HCT116 (cell line): ENCODE measurements at regions not wholly inside any gene's neighbourhood (a gene's known extent, or its start where the extent isn't known, plus 50 kb on each side); places are given as distances from the start of the nearest gene placed in this dataset.
"Not testable (repeated sequence)": the region's sequence is repeated elsewhere in the genome, so short reads cannot be mapped to it uniquely, and the experiment has no call there.

Experiments used
- ATAC-seq: fragments of 200-7000 bp; cut with Tn5 transposase; 2 replicates; pipeline ENCODE4 v1.9.1; 2020; ENCODE audit warnings: mild to moderate bottlenecking, moderate library complexity
- BruUV-seq: library from RNA; stranded (reverse); fragments of 400-500 nt; replicated peaks from 2 replicates; lab custom pipeline; 2021; lab: Mats Ljungman, UMichigan
- CTCF ChIA-PET: fragments of 300-600 bp; sonication (Branson Sonifier 250); formaldehyde crosslinking; loops from one replicate; lab custom pipeline; 2021; ENCODE audit warnings: antibody characterized with exemption; lab: Charles Lee
- POLR2A ChIA-PET: fragments of 300-600, 350-600 bp; sonication (Branson Sonifier 250); formaldehyde crosslinking; loops from one replicate; lab custom pipeline; 2021; ENCODE audit warnings: antibody characterized with exemption; lab: Charles Lee
- RAD21 ChIA-PET, 2 experiments: fragments of 300-600 bp; sonication (Branson Sonifier 250); formaldehyde crosslinking; loops; one replicate each; lab custom pipeline; 2023; ENCODE audit warnings: low total read pairs in 2 of 2; ENCODE audit not compliant: uncharacterized antibody in 2 of 2, unreplicated experiment in 2 of 2, low non-redundant PET in 1 of 2; lab: Charles Lee
- DNase-seq: peaks from one replicate; pipeline ENCODE4 v3.0.0-alpha.2; 2010; ENCODE audit warnings: low read depth, low spot score
- H2AFZ ChIP-seq: fragments of 200-600 bp; shearing (Covaris generic), sonication (generic); 2 replicates; pipeline ENCODE4 v1.6.1; 2017; ENCODE audit warnings: low read depth, mixed run types, mixed read lengths, antibody characterized with exemption, low read length; ENCODE audit not compliant: poor library complexity, severe bottlenecking
- H3K27ac ChIP-seq: 2 replicates; pipeline ENCODE4 v1.5.1; 2012; ENCODE audit warnings: low read depth, low read length
- H3K27me3 ChIP-seq: fragments of 200-600 bp; sonication (generic); 2 replicates; pipeline ENCODE4 v1.6.1; 2016; ENCODE audit warnings: mixed run types, low read length, mixed read lengths; ENCODE audit not compliant: insufficient read depth
- H3K36me3 ChIP-seq, 2 experiments: fragments of 200-500 bp in 1 of 2; fragments of 200-600 bp in 1 of 2; sonication (Bioruptor generic) in 1 of 2; sonication (generic) in 1 of 2; 2 replicates each; pipeline versions ENCODE4 v1.5.1 to v1.6.1; 2014 to 2016; ENCODE audit warnings: low read length in 2 of 2, inconsistent platforms in 1 of 2, mixed read lengths in 1 of 2, mixed run types in 1 of 2; ENCODE audit not compliant: insufficient read depth in 2 of 2, control insufficient read depth in 1 of 2
- H3K4me1 ChIP-seq, 2 experiments: fragments of 200-600 bp in 1 of 2; sonication (generic) in 1 of 2; 2 replicates each; pipeline versions ENCODE4 v1.5.1 to v1.6.1; 2012 to 2017; ENCODE audit warnings: low read length in 2 of 2, inconsistent platforms in 1 of 2, mild to moderate bottlenecking in 1 of 2, mixed read lengths in 1 of 2, mixed run types in 1 of 2, moderate library complexity in 1 of 2; ENCODE audit not compliant: insufficient read depth in 2 of 2, control insufficient read depth in 1 of 2
- H3K4me2 ChIP-seq: fragments of 200-600 bp; sonication (generic); 2 replicates; pipeline ENCODE4 v1.6.1; 2017; ENCODE audit warnings: mixed run types, low read length, mixed read lengths
- H3K4me3 ChIP-seq, 2 experiments: fragments of 200-600 bp in 1 of 2; sonication (generic) in 1 of 2; replicated peaks in 1 of 2; 2 replicates each; pipeline ENCODE4 v1.5.1; 2011 to 2016; ENCODE audit warnings: low read length in 2 of 2, control low read depth in 1 of 2, low read depth in 1 of 2, mild to moderate bottlenecking in 1 of 2, mixed read lengths in 1 of 2, mixed run types in 1 of 2
- H3K79me2 ChIP-seq: fragments of 200-600 bp; sonication (generic); 2 replicates; pipeline ENCODE4 v1.6.1; 2017; ENCODE audit warnings: mild to moderate bottlenecking, mixed run types, low read length, moderate library complexity, mixed read lengths; ENCODE audit not compliant: insufficient read depth
- H3K9ac ChIP-seq: fragments of 200-600 bp; sonication (generic); 2 replicates; pipeline ENCODE4 v1.6.1; 2016; ENCODE audit warnings: low read length, mixed read lengths
- H3K9me2 ChIP-seq: fragments of 200-600 bp; sonication (generic), shearing (Covaris generic); 2 replicates; pipeline ENCODE4 v1.6.1; 2017; ENCODE audit warnings: mixed run types, mild to moderate bottlenecking, moderate library complexity; ENCODE audit not compliant: insufficient read depth
- H3K9me3 ChIP-seq, 2 experiments: fragments of 200-500 bp in 1 of 2; fragments of 200-600 bp in 1 of 2; sonication (Bioruptor generic) in 1 of 2; sonication (generic) in 1 of 2; 2 replicates each; pipeline ENCODE4 v1.6.1; 2014 to 2017; ENCODE audit warnings: low read length in 2 of 2, mixed read lengths in 2 of 2, inconsistent platforms in 1 of 2, low read depth in 1 of 2, mild to moderate bottlenecking in 1 of 2, mixed run types in 1 of 2, moderate library complexity in 1 of 2; ENCODE audit not compliant: control insufficient read depth in 1 of 2, insufficient read depth in 1 of 2
- H4K20me1 ChIP-seq: fragments of 200-600 bp; sonication (generic), shearing (Covaris generic); 2 replicates; pipeline ENCODE4 v1.6.1; 2017; ENCODE audit warnings: mixed run types, mild to moderate bottlenecking, moderate library complexity; ENCODE audit not compliant: insufficient read depth
- CBX3 ChIP-seq: IDR thresholded peaks from 2 replicates; pipeline ENCODE4 v1.6.1; 2012; ENCODE audit warnings: low read depth
- CEBPB ChIP-seq: IDR thresholded peaks from 2 replicates; pipeline ENCODE4 v1.6.1; 2012; ENCODE audit warnings: low read depth
- EZH2 ChIP-seq: fragments of 200-600 bp; sonication (generic); IDR thresholded peaks from 2 replicates; pipeline ENCODE4 v1.6.1; 2017; ENCODE audit warnings: antibody characterized with exemption, mixed run types
- EZH2phosphoT487 ChIP-seq: fragments of 200-600 bp; IDR thresholded peaks from 2 replicates; pipeline ENCODE4 v1.6.1; 2018; ENCODE audit warnings: antibody characterized with exemption, borderline replicate concordance
- JUND ChIP-seq: IDR thresholded peaks from 2 replicates; pipeline ENCODE4 v1.6.1; 2012
- RAD21 ChIP-seq: IDR thresholded peaks from 2 replicates; pipeline ENCODE4 v1.6.1; 2012; ENCODE audit warnings: low read depth, mild to moderate bottlenecking
- TCF7L2 ChIP-seq: IDR thresholded peaks from 2 replicates; pipeline ENCODE4 v1.7.0; 2011; ENCODE audit warnings: borderline replicate concordance, inconsistent platforms; ENCODE audit not compliant: insufficient read depth, insufficient read length; ENCODE audit errors: extremely low read depth
- intact Hi-C: fragments of 100-400 bp; cut with micrococcal nuclease; formaldehyde crosslinking; loops from 2 replicates; pipeline ENCODE4 v1.10.0; 2022
- TF ChIP-seq, protein P1 (sequence below): IDR thresholded peaks from 2 replicates; pipeline ENCODE4 v1.6.1; 2012
- TF ChIP-seq, protein P2 (sequence below): IDR thresholded peaks from 2 replicates; pipeline ENCODE4 v1.6.1; 2012
- TF ChIP-seq, protein P3 (sequence below): IDR thresholded peaks from 2 replicates; pipeline ENCODE4 v1.6.1; 2012; ENCODE audit warnings: low read depth

DNA sequence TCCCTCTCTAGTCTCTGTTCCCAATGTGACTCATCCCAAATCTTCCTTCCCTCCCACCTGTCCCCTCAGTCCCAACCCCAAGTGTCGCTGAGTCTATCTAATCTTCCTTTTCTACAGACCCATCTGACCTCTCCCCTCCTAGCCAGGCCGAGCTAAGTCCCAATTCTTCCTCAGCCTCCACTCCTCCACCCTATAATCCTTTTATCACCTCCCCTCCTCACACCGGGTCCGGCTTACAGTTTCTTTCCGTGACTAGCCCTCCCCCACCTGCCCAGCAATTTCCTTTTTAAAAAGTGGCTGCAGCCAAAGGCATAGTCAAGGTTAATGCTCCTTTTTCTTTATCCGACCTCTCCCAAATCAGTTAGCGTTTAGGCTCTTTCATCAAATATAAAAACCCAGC lies 541.0 kb upstream of the CRIM1 start:
- H4K20me1 ChIP-seq = not testable (repeated sequence)

DNA sequence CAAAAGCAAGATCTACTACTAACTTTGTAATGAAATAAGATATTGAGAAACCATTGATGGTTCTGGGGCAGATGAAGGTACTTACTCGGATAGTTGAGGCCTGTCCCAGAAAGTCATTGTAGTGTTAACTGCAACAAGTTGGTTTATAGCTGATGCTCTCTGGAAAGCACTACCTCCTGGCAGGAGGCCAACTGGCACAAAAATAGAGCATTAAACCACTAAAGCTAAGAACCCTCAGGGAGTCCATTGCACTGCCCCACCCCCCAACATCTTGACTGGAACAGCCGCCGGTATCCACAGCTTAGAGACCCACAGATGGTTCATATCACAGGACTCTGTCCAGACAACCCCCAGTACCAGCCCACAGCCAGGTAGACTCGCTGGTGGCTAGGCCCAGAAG lies 552.5 kb upstream of the CRIM1 start:
- no peaks in the 10 kb centered on the region for H3K4me1 ChIP-seq
- H3K27me3 ChIP-seq = no peaks in the 10 kb centered on the region
- ChIA-PET CTCF (no interaction called here), RAD21 (no interaction called here), POLR2A (no interaction called here)
- H3K36me3 ChIP-seq = no peaks in the 10 kb centered on the region
- H3K9ac ChIP-seq = no peak overlapping the region
- no peak overlapping the region for H3K4me2 ChIP-seq
- intact Hi-C loops = no loop called here
- H3K9me2 ChIP-seq = no peaks in the 10 kb centered on the region
- ATAC-seq = no peak
- H3K9me3 ChIP-seq = no peaks in the 10 kb centered on the region
- no peak for DNase-seq
- TF ChIP-seq TCF7L2 = no peak
- no peaks in the 10 kb centered on the region for H3K79me2 ChIP-seq
- H3K4me3 ChIP-seq = no peak overlapping the region
- H4K20me1 ChIP-seq = no peaks in the 10 kb centered on the region
- no TSS peak for BruUV-seq
- no peak overlapping the region for H3K27ac ChIP-seq
- H2AFZ ChIP-seq = no peak overlapping the region

More for the DNA sequence above, 541.0 kb upstream of the CRIM1 start:
- H3K4me1 ChIP-seq, H3K9me3 ChIP-seq, H3K4me2 ChIP-seq, RAD21 ChIA-PET, H3K27ac ChIP-seq, ATAC-seq, H3K79me2 ChIP-seq, DNase-seq, H3K36me3 ChIP-seq, H3K27me3 ChIP-seq, H2AFZ ChIP-seq, H3K4me3 ChIP-seq, POLR2A ChIA-PET, H3K9me2 ChIP-seq, CTCF ChIA-PET, intact Hi-C loops, H3K9ac ChIP-seq, BruUV-seq: not testable (repeated sequence)

DNA sequence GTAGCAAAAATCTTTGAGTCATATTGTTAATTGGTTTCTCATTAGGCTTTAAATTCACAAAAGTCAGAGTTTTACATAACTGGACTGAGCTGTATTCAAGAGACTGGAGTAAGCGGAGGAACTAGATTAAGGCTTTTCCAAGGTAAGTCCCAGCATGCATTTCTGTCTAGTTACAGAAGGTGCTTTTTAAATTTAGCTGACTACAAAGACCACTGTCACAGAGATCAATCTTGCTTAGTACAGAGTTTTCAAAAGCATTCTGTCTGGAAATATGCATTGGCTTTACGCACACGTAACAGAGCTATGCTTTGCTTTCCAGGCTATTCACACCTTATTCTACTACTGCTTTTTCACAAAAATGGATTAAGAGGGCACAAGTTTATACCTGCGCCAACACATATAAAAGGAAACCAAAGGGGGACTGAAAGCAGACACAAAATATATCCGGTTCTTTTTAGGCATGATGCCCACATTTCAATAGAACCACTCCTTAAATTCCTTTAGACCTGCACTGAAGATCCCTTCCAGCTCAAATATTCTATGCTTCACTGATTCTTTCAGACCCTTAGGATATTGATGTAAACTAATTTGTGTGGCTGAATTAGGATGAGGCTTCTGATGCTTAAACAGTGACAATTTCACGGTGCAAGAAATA lies 560.7 kb upstream of the CRIM1 start:
- H2AFZ ChIP-seq = no peak overlapping the region
- no peaks in the 10 kb centered on the region for H3K27me3 ChIP-seq
- H3K36me3 ChIP-seq = no peaks in the 10 kb centered on the region
- no peak for DNase-seq
- no peaks in the 10 kb centered on the region; a peak in 1 of 4 replicates for H3K9me3 ChIP-seq
- RAD21 ChIA-PET = no interaction called here
- no peak overlapping the region for H3K4me2 ChIP-seq
- intact Hi-C loops = no loop called here
- no peak overlapping the region for H3K27ac ChIP-seq
- no peaks in the 10 kb centered on the region for H3K4me1 ChIP-seq
- no peaks in the 10 kb centered on the region for H4K20me1 ChIP-seq
- no peak overlapping the region for H3K4me3 ChIP-seq
- H3K9ac ChIP-seq = no peak overlapping the region
- H3K9me2 ChIP-seq = no peaks in the 10 kb centered on the region
- no TSS peak for BruUV-seq
- CTCF ChIA-PET = no interaction called here
- H3K79me2 ChIP-seq = no peaks in the 10 kb centered on the region
- no peak for ATAC-seq
- POLR2A ChIA-PET = no interaction called here
- no peak for TF ChIP-seq JUND
- no peak for TF ChIP-seq CEBPB
- TF ChIP-seq, protein P1, sequence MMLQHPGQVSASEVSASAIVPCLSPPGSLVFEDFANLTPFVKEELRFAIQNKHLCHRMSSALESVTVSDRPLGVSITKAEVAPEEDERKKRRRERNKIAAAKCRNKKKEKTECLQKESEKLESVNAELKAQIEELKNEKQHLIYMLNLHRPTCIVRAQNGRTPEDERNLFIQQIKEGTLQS = no peak
- TF ChIP-seq, protein P2, sequence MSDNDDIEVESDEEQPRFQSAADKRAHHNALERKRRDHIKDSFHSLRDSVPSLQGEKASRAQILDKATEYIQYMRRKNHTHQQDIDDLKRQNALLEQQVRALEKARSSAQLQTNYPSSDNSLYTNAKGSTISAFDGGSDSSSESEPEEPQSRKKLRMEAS = no peak
- TF ChIP-seq RAD21 = no peak
- TF ChIP-seq EZH2phosphoT487 = no peak
- no peak for TF ChIP-seq EZH2
- TF ChIP-seq CBX3 = no peak
- TF ChIP-seq, protein P3, sequence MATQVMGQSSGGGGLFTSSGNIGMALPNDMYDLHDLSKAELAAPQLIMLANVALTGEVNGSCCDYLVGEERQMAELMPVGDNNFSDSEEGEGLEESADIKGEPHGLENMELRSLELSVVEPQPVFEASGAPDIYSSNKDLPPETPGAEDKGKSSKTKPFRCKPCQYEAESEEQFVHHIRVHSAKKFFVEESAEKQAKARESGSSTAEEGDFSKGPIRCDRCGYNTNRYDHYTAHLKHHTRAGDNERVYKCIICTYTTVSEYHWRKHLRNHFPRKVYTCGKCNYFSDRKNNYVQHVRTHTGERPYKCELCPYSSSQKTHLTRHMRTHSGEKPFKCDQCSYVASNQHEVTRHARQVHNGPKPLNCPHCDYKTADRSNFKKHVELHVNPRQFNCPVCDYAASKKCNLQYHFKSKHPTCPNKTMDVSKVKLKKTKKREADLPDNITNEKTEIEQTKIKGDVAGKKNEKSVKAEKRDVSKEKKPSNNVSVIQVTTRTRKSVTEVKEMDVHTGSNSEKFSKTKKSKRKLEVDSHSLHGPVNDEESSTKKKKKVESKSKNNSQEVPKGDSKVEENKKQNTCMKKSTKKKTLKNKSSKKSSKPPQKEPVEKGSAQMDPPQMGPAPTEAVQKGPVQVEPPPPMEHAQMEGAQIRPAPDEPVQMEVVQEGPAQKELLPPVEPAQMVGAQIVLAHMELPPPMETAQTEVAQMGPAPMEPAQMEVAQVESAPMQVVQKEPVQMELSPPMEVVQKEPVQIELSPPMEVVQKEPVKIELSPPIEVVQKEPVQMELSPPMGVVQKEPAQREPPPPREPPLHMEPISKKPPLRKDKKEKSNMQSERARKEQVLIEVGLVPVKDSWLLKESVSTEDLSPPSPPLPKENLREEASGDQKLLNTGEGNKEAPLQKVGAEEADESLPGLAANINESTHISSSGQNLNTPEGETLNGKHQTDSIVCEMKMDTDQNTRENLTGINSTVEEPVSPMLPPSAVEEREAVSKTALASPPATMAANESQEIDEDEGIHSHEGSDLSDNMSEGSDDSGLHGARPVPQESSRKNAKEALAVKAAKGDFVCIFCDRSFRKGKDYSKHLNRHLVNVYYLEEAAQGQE = no peak
- no peak for TF ChIP-seq TCF7L2
